Large intestine (tissue), 3 donors: ENCODE measurements at regions not wholly inside any gene's neighbourhood (a gene's known extent, or its start where the extent isn't known, plus 50 kb on each side); places are given as distances from the start of the nearest gene placed in this dataset.

Experiments
- DNase-seq, 2 donors: peaks; one replicate each; pipeline versions ENCODE4 v3.0.0 to v3.0.0-alpha.2; 2013
- H3K27ac ChIP-seq: one replicate; pipeline ENCODE4 v1.5.1; 2013; ENCODE audit warnings: low read length
- H3K27me3 ChIP-seq: 2 replicates; pipeline ENCODE4 v1.6.1; 2013; ENCODE audit warnings: low read length; ENCODE audit not compliant: control insufficient read depth, insufficient read depth
- H3K36me3 ChIP-seq: 2 replicates; pipeline ENCODE4 v1.6.1; 2013; ENCODE audit warnings: low read length; ENCODE audit not compliant: control insufficient read depth, insufficient read depth
- H3K4me1 ChIP-seq: one replicate; pipeline ENCODE4 v1.6.1; 2013; ENCODE audit warnings: low read length; ENCODE audit not compliant: control insufficient read depth, insufficient read depth
- H3K4me3 ChIP-seq: one replicate; pipeline ENCODE4 v1.5.1; 2013; ENCODE audit warnings: low read length
- H3K9me3 ChIP-seq: one replicate; pipeline ENCODE4 v1.6.1; 2013; ENCODE audit warnings: mild to moderate bottlenecking, low read depth, low read length, moderate library complexity; ENCODE audit not compliant: control insufficient read depth
- WGBS: methylation state at CpG from one replicate; pipeline ENCODE4 v1.1.5; 2013; ENCODE audit warnings: low lambda C conversion rate; ENCODE audit not compliant: insufficient coverage; 5-methylcytosine and 5-hydroxymethylcytosine counted together

DNA sequence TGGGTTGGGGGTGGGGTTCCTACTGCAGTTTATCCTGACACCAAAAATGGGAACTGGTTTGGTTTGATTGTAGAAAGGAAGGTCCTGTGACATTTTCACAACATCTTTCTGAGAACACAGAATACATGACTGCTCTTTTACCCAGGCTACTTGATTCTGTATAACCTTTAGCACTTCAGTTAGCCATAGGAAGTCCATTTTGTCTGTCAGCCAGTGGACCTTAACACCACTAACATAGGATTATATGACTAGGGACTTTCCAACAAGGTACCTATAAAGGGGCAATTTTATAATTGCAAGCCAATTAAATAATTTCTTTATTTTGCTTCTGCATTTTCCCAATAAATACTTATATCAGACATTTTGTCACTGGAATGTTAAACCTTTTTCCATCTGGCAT is 489.2 kb upstream of the MIS18BP1 start:
- Histone ChIP-seq H3K36me3 (no peaks in the 10 kb centered on the region), H3K4me1 (no peaks in the 10 kb centered on the region), H3K27me3 (no peaks in the 10 kb centered on the region), H3K27ac (no peak overlapping the region), H3K4me3 (no peak overlapping the region), H3K9me3 (no peaks in the 10 kb centered on the region)
- DNase-seq = no peak

DNA sequence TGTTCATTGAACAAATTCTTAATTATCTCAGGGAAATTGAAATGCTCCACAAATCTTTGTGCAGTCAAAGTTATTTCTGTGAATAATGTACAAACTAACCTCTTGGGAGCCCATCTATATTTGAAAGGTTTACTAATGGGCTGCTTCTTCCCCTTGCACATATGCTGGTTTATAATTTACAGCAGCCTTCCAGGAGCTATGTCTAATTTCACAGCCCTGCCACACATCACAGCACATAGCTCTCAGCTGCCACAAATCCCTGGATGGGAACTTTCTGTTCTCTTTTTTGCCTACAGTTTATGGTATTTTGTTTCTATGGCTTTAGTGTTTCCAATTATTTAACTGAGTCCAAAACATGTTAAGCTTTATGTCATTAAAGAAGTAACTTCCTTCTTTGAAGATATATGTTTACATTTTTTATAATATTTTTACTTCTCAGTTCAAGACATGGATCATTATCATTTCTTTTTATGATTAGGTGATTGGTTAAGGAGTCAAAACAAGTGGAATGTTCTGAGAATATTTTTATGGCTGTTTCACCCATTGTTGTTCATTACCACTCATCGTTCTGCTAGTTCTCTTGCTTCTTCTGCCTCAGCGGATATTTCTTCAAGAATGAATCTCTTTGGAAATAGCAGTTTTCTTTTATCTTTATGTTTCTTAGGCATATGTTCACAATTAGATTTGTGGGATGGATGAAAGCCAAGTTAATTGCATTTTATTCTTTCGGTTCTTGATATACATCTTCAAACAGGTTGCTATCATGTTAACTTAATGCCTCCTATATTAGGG is 475.6 kb upstream of the MIS18BP1 start:
- no peaks in the 10 kb centered on the region for H3K27me3 ChIP-seq
- no peaks in the 10 kb centered on the region for H3K36me3 ChIP-seq
- no peak overlapping the region for H3K27ac ChIP-seq
- no peak overlapping the region for H3K4me3 ChIP-seq
- 90% methylated on average over 3 of the region's 3 CpGs for WGBS
- no peaks in the 10 kb centered on the region for H3K4me1 ChIP-seq
- no peaks in the 10 kb centered on the region for H3K9me3 ChIP-seq
- no peak for DNase-seq

DNA sequence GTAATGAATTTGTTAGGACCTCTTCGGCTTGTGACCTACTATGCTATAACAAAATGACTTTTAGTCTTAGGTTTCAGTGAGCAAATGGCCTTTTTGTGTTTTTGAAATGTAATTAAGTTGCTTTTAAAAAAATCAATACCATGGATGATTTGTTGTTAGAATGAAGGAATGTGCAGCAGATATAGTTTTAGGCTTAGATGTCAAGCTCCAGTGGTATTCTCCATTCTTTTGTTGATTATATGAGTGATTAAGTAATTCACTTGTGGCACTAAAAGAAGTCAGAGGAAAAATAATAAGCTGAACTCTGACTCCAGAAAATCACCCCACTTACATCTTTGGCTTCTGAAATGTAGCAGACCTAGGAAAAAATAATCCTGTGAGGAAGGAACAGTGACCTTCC is 474.1 kb upstream of the MIS18BP1 start:
- Histone ChIP-seq H3K9me3 (no peaks in the 10 kb centered on the region), H3K4me1 (no peaks in the 10 kb centered on the region), H3K27ac (no peak overlapping the region), H3K27me3 (no peaks in the 10 kb centered on the region), H3K36me3 (no peaks in the 10 kb centered on the region), H3K4me3 (no peak overlapping the region)
- 100% methylated on average over 1 of the region's 1 CpG for WGBS
- DNase-seq = no peak

DNA sequence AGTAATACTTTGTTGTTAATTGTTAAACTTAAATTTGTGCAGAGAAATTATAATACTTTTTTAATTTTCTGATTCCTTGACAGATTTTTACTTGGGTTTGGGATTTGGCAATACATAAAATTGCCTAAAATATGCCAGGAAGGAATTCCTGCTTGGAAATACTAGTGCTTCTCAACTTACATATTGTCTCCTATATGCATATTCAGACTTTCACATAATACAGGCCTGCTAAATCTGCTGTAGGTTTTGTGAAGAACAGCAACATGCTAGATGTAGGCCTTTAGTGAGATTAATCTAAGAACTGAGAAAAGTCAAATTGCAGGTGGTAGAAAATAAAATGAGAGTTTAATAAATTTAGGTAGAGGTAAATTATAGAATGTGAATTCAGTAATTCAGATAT is 468.5 kb upstream of the MIS18BP1 start:
- DNase-seq = no peak
- no peaks in the 10 kb centered on the region for H3K27me3 ChIP-seq
- no peaks in the 10 kb centered on the region for H3K9me3 ChIP-seq
- H3K4me1 ChIP-seq = no peaks in the 10 kb centered on the region
- H3K27ac ChIP-seq = no peak overlapping the region
- no peak overlapping the region for H3K4me3 ChIP-seq
- no peaks in the 10 kb centered on the region for H3K36me3 ChIP-seq

DNA sequence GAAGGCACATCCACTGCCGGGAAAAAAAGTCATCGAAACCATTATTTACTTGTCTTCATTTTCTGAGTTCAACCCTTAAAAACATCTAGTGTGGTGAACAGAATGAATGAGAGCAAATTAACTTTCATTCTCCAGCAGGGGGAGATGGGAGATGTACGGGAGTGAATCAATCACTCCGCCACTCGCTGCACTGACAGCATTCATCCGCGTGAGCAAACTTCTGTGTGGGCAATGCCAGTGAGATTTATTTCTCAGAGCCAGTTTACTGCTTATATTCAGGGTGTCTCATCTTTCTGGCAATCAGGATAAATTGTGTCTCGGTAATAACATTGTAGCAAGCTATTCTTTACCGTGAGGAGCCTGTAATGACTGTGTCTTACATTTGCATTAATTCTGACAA is 463.6 kb upstream of the MIS18BP1 start:
- no peak overlapping the region for H3K4me3 ChIP-seq

DNA sequence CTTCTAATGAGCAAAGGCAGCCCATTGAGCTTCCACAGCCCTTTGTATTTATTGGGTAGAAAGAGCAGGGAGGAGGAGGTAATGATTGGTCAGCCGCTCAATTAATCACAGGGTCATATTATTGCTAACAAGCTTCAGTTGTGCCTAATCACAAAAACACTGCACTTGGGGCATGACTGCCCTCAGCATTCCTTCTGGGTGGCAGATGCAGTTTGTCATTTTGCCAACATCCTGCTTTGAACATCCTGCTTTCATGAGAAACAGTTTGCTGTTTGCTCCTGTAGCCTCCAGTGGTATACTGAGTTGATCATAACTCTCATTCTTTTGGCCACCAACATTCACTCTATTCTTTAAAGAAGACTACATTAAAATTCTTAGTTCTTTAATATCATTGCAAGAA is 462.9 kb upstream of the MIS18BP1 start:
- Histone ChIP-seq H3K27me3 (no peaks in the 10 kb centered on the region), H3K4me1 (no peaks in the 10 kb centered on the region), H3K9me3 (no peaks in the 10 kb centered on the region), H3K36me3 (no peaks in the 10 kb centered on the region), H3K27ac (no peak overlapping the region), H3K4me3 (no peak overlapping the region)
- no peak for DNase-seq
- WGBS = no CpG with 5 or more reads among the region's 1 CpG

More for the DNA sequence above, 463.6 kb upstream of the MIS18BP1 start:
- no peaks in the 10 kb centered on the region for H3K9me3 ChIP-seq
- no peaks in the 10 kb centered on the region for H3K27me3 ChIP-seq
- DNase-seq = no peak
- H3K4me1 ChIP-seq = no peaks in the 10 kb centered on the region
- H3K27ac ChIP-seq = no peak overlapping the region
- WGBS = 40% methylated on average over 2 of the region's 9 CpGs
- H3K36me3 ChIP-seq = no peaks in the 10 kb centered on the region

DNA sequence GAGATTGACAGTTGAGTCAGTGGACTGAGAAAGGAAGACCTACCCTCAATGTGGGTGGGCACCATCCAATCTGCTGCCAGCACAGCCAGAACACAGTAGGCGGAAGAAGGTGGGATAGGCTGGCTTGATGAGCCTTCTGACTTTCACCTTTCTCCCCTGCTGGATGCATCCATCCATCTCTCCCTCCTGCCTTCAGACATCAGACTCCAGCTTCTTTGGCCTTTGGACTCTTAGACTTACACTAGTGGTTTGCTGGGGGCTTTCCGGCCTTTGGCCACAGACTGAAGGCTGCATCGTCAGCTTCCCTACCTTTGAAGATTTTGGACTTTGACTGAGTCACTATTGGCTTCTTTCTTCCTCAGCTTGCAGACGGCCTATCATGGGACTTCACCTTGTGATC is 456.5 kb upstream of the MIS18BP1 start:
- Histone ChIP-seq H3K27me3 (no peaks in the 10 kb centered on the region), H3K9me3 (no peaks in the 10 kb centered on the region), H3K4me1 (no peaks in the 10 kb centered on the region), H3K36me3 (no peaks in the 10 kb centered on the region), H3K27ac (no peak overlapping the region), H3K4me3 (no peak overlapping the region)
- DNase-seq = no peak
- WGBS = 83% methylated on average over 1 of the region's 4 CpGs

DNA sequence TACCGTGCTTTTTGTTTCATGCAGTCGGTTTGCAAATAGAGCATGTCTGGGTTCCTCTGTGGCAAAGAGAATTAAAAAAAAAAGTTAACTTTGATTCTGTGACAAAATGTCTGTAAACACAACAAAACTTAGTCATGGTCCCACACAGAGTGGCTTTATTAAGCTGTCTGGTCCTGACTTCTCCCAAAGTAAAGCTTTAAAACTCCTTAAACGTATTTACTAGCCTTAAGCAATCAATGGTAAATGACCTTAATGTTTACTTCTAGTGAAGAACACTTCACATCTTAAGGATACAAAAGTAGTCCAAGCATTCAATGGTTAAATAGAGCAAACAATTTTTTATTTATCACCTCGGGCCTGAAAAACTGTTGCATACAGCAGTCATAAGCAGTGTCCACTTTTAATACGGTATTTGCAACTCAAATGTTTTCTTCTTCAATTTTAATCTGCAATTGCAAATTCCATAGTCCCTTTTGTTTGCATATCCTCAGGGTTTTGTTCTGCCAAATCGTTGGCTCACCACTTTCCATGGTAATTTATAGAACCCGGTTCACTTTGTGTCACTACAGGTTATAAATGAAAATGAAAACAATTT is 453.0 kb upstream of the MIS18BP1 start:
- DNase-seq = no peak
- H3K4me3 ChIP-seq = no peak overlapping the region
- H3K27me3 ChIP-seq = no peaks in the 10 kb centered on the region
- no peak overlapping the region for H3K27ac ChIP-seq
- WGBS = 9% methylated on average over 4 of the region's 7 CpGs
- H3K9me3 ChIP-seq = no peaks in the 10 kb centered on the region
- no peaks in the 10 kb centered on the region for H3K36me3 ChIP-seq
- H3K4me1 ChIP-seq = no peaks in the 10 kb centered on the region

DNA sequence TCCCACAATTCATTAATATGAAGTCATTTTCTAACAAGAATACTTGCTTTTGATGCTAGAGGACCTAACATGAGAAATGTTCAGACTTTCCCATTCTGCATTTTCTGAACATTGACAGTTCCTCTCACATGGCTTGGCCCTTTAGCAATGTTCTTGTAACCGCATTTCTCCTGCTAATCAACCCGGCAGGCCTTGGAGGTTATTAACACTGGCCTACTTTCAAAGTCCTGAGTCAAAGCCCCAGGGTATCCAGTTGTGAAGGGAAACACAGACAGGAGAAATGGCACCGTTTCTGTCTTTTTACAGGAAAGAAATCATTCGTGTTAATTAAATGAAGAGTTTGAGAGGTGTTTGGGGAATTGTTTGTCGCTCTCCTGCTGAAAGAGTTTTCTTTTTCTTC is 446.5 kb upstream of the MIS18BP1 start:
- H3K27ac ChIP-seq = no peak overlapping the region
- H3K9me3 ChIP-seq = no peaks in the 10 kb centered on the region
- DNase-seq = no peak
- no peaks in the 10 kb centered on the region for H3K36me3 ChIP-seq
- H3K4me3 ChIP-seq = no peak overlapping the region
- no peaks in the 10 kb centered on the region for H3K4me1 ChIP-seq
- no CpG with 5 or more reads among the region's 5 CpGs for WGBS
- no peaks in the 10 kb centered on the region for H3K27me3 ChIP-seq

DNA sequence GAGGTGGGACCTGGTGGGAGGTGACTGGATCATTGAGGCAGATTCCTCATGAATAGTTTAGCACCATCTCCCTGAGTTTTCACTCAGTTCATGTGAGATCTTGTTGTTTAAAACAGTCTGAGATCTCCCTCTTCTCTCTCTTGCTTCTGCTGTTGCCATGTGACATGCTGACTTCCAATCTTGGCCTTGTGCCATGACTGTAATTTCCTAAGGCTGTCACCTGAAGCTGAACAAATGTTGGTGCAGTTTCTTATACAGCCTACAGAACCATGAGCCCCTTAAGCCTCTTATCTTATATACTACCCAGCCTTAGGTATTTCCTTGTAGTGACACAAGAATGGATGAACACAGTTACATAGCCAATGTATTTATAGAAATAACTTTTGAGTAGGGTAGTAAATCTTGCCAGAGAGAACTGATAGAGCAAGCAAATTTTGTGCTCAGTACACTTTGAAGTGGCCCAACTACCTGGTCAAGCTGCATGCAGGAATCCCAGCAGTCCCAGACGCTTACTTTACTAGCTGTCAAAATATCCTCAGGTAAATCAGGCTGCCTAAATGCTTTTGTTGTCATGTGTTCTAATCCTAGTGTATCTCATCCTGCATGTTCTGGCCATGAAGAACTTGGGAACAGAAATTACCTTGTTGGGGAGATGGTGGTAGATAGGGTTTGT is 445.6 kb upstream of the MIS18BP1 start:
- 80% methylated on average over 1 of the region's 1 CpG for WGBS
- Histone ChIP-seq H3K27ac (no peak overlapping the region), H3K4me3 (no peak overlapping the region)

DNA sequence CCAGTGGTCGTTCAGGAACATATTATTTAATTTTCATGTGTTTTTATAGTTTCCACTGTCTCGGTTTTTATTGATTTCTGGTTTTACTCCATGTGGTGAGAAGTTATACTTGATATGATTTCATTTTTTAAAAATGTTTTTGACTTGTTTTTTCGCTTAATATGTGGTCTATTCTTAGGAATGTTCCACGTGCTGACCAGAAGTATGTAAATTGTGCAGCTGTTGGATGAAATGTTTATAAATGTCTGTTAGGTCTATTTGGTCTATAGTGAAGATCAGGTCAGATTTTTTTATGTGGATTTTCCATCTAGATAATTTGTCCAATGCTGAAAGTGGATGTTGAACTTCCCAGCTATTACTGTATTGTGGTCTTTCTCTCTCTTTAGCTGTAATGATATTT is 433.8 kb upstream of the MIS18BP1 start:
- no peaks in the 10 kb centered on the region for H3K9me3 ChIP-seq
- H3K36me3 ChIP-seq = no peaks in the 10 kb centered on the region
- H3K27ac ChIP-seq = no peak overlapping the region
- no peak for DNase-seq
- H3K4me3 ChIP-seq = no peak overlapping the region
- no peaks in the 10 kb centered on the region for H3K4me1 ChIP-seq
- no peaks in the 10 kb centered on the region for H3K27me3 ChIP-seq
- WGBS = 66% methylated on average over 2 of the region's 4 CpGs

More for the DNA sequence above, 445.6 kb upstream of the MIS18BP1 start:
- Histone ChIP-seq H3K36me3 (no peaks in the 10 kb centered on the region), H3K4me1 (no peaks in the 10 kb centered on the region), H3K9me3 (no peaks in the 10 kb centered on the region), H3K27me3 (no peaks in the 10 kb centered on the region)
- DNase-seq = no peak
